Kidney (tissue), 13 donors: ENCODE measurements at regions not wholly inside any gene's neighbourhood (a gene's known extent, or its start where the extent isn't known, plus 50 kb on each side); places are given as distances from the start of the nearest gene placed in this dataset.

Source experiments
- DNase-seq, 5 donors: peaks; one replicate each; pipeline ENCODE4 v3.0.0-alpha.2; 2013 to 2020
- FAIRE-seq: peaks from 2 replicates; lab custom pipeline; 2012; peaks lifted over from hg19 to GRCh38; lab: Jason Lieb, UNC
- H3K27ac ChIP-seq, 2 donors: one replicate each; pipeline ENCODE4 v1.7.0; 2013; ENCODE audit warnings: low read depth in 2 of 2, low read length in 2 of 2, inconsistent platforms in 1 of 2
- H3K27me3 ChIP-seq: one replicate; pipeline ENCODE4 v1.7.1; 2013; ENCODE audit warnings: low read length, inconsistent platforms; ENCODE audit not compliant: control insufficient read depth, insufficient read depth
- H3K36me3 ChIP-seq, 3 donors: one replicate each; pipeline versions ENCODE4 v1.7.0 to v1.7.1; 2013; ENCODE audit warnings: low read length in 3 of 3, control low read depth in 1 of 3, inconsistent platforms in 1 of 3; ENCODE audit not compliant: insufficient read depth in 3 of 3, control insufficient read depth in 2 of 3
- H3K4me1 ChIP-seq, 3 donors: one replicate each; pipeline versions ENCODE4 v1.7.0 to v1.7.1; 2013; ENCODE audit warnings: low read length in 3 of 3, inconsistent platforms in 1 of 3, low read depth in 1 of 3; ENCODE audit not compliant: control insufficient read depth in 2 of 3, insufficient read depth in 2 of 3
- H3K4me3 ChIP-seq, 3 donors: one replicate each; pipeline versions ENCODE4 v1.7.0 to v1.8.1; 2013; ENCODE audit warnings: low read length in 3 of 3, control low read depth in 1 of 3, inconsistent platforms in 1 of 3
- H3K9ac ChIP-seq, 3 donors: one replicate each; pipeline versions ENCODE4 v1.7.0 to v1.7.1; 2013; ENCODE audit warnings: low read length in 3 of 3, control low read depth in 1 of 3, inconsistent platforms in 1 of 3
- H3K9me3 ChIP-seq, 3 donors: one replicate each; pipeline versions ENCODE4 v1.7.0 to v1.7.1; 2013; ENCODE audit warnings: low read length in 3 of 3, control low read depth in 1 of 3, inconsistent platforms in 1 of 3; ENCODE audit not compliant: control insufficient read depth in 2 of 3, insufficient read depth in 1 of 3
- CTCF ChIP-seq: IDR thresholded peaks from 3 replicates; pipeline ENCODE4 v1.5.1; 2012; ENCODE audit warnings: mild to moderate bottlenecking, moderate library complexity, borderline replicate concordance; ENCODE audit not compliant: insufficient read depth; ENCODE audit errors: extremely low read depth
- intact Hi-C: fragments of 100-400 bp; cut with DNase I; formaldehyde crosslinking; loops from one replicate; pipeline ENCODE4 v1.11.1; 2022
- donor health status: control.
- donor health status: control.
- donor health status: control.
- donor health status: control.
- donor health status: control.
- donor health status: DM: yes; HTN: yes; CAD: no.
- donor health status: Normal renal cell carcinoma (clear cell type).

- H3K4me3 ChIP-seq = no peak overlapping the region
- FAIRE-seq (no peak), DNase-seq (no peak)
- H3K36me3 ChIP-seq = no peaks in the 10 kb centered on the region
- H3K9ac ChIP-seq = no peak overlapping the region
- intact Hi-C loops = no loop called here
- H3K9me3 ChIP-seq = no peaks in the 10 kb centered on the region
- H3K27ac ChIP-seq = no peak overlapping the region
- H3K27me3 ChIP-seq = no peaks in the 10 kb centered on the region
- TF ChIP-seq CTCF = no peak
- peaks cover 3 to 12% (median 7%) of the 10 kb centered on the region in 3 donors for H3K4me1 ChIP-seq
Observed at GRCh38 chr12:116381240-116381743, 103.8 kb upstream of the MED13L start.

- H3K27ac ChIP-seq = no peak overlapping the region
- DNase-seq (peak in 4 of 5 donors; percentile 53 to 89 (median 74)), FAIRE-seq (no peak)
- intact Hi-C loops = no loop called here
- H3K9me3 ChIP-seq = no peaks in the 10 kb centered on the region
- H3K9ac ChIP-seq = no peak overlapping the region
- H3K36me3 ChIP-seq = no peaks in the 10 kb centered on the region
- peaks cover 3 to 12% (median 7%) of the 10 kb centered on the region in 3 donors for H3K4me1 ChIP-seq
- no peak for TF ChIP-seq CTCF
- no peaks in the 10 kb centered on the region for H3K27me3 ChIP-seq
- H3K4me3 ChIP-seq = no peak overlapping the region
Observed at GRCh38 chr12:116381744-116382685, 104.5 kb upstream of the MED13L start.

- Histone ChIP-seq H3K9ac (no peak overlapping the region), H3K27me3 (no peaks in the 10 kb centered on the region), H3K9me3 (no peaks in the 10 kb centered on the region), H3K4me3 (no peak overlapping the region), H3K4me1 (peaks cover 3 to 12% (median 7%) of the 10 kb centered on the region in 3 donors), H3K27ac (no peak overlapping the region), H3K36me3 (no peaks in the 10 kb centered on the region)
- intact Hi-C loops = no loop called here
- FAIRE-seq (no peak), DNase-seq (peak in 2 of 5 donors; percentile 74 to 81)
- TF ChIP-seq CTCF = no peak
Observed at GRCh38 chr12:116382686-116383530, 105.4 kb upstream of the MED13L start.
